ENCODE measurements at regions not wholly inside any gene's neighbourhood (a gene's known extent, or its start where the extent isn't known, plus 50 kb on each side); places are given as distances from the start of the nearest gene placed in this dataset.

GRCh38 chr5:162796507-162796906 is 640.9 kb upstream of the CCNG1 start:
- H3K4me1 ChIP-seq (ENCODE audit: insufficient read depth, low read length) = no peaks in the 10 kb centered on the region
- no peak overlapping the region for H2AFZ ChIP-seq (ENCODE audit: low read depth, low read length)
- no peaks in the 10 kb centered on the region for H3K79me2 ChIP-seq (ENCODE audit: insufficient read depth, low read length)
- no peaks in the 10 kb centered on the region for H3K36me3 ChIP-seq (ENCODE audit: insufficient read depth, low read length)
- H3K4me2 ChIP-seq (ENCODE audit: insufficient read depth, low read length) = no peak overlapping the region
- no peaks in the 10 kb centered on the region for H3K9me3 ChIP-seq (ENCODE audit: insufficient read depth, low read length, severe bottlenecking)
- H3K27me3 ChIP-seq (ENCODE audit: insufficient read depth, low read length, poor library complexity) = no peaks in the 10 kb centered on the region
- H3K4me3 ChIP-seq (ENCODE audit: low read depth in 1 of 2, low read length in 2 of 2) = no peak overlapping the region
- ATAC-seq (ENCODE audit: insufficient read depth, low read depth) = no peak
- no peak overlapping the region for H3K27ac ChIP-seq (ENCODE audit: low read length)
- no peaks in the 10 kb centered on the region for H4K20me1 ChIP-seq (ENCODE audit: insufficient read depth, low read length)
- TF ChIP-seq CTCF (IDR thresholded peaks at IDR 0.05; ENCODE audit: borderline replicate concordance, extremely low read depth, low read length, poor library complexity, severe bottlenecking) (no peak), EZH2 (IDR thresholded peaks at IDR 0.05; ENCODE audit: borderline replicate concordance, low read depth, low read length, severe bottlenecking) (no peak)
- H3K9ac ChIP-seq (ENCODE audit: low read depth, low read length) = no peak overlapping the region
- DNase-seq = no peak

- H3K27me3 ChIP-seq (ENCODE audit: insufficient read depth, low read length, poor library complexity) = no peaks in the 10 kb centered on the region
- no peak overlapping the region for H2AFZ ChIP-seq (ENCODE audit: low read depth, low read length)
- no peaks in the 10 kb centered on the region for H3K79me2 ChIP-seq (ENCODE audit: insufficient read depth, low read length)
- H3K27ac ChIP-seq (ENCODE audit: low read length) = no peak overlapping the region
- H3K4me3 ChIP-seq (ENCODE audit: low read depth in 1 of 2, low read length in 2 of 2) = no peak overlapping the region
- no peaks in the 10 kb centered on the region for H3K9me3 ChIP-seq (ENCODE audit: insufficient read depth, low read length, severe bottlenecking)
- no peak for DNase-seq
- no peaks in the 10 kb centered on the region for H3K4me1 ChIP-seq (ENCODE audit: insufficient read depth, low read length)
- no peak overlapping the region for H3K9ac ChIP-seq (ENCODE audit: low read depth, low read length)
- H3K4me2 ChIP-seq (ENCODE audit: insufficient read depth, low read length) = no peak overlapping the region
- no peak for TF ChIP-seq EZH2 (IDR thresholded peaks at IDR 0.05; ENCODE audit: borderline replicate concordance, low read depth, low read length, severe bottlenecking)
- no peak for TF ChIP-seq CTCF (IDR thresholded peaks at IDR 0.05; ENCODE audit: borderline replicate concordance, extremely low read depth, low read length, poor library complexity, severe bottlenecking)
- no peaks in the 10 kb centered on the region for H4K20me1 ChIP-seq (ENCODE audit: insufficient read depth, low read length)
- H3K36me3 ChIP-seq (ENCODE audit: insufficient read depth, low read length) = no peaks in the 10 kb centered on the region
- ATAC-seq (ENCODE audit: insufficient read depth, low read depth) = no peak
These were observed 637.1 kb upstream of the CCNG1 start for GRCh38 chr5:162800301-162800700.

DNA sequence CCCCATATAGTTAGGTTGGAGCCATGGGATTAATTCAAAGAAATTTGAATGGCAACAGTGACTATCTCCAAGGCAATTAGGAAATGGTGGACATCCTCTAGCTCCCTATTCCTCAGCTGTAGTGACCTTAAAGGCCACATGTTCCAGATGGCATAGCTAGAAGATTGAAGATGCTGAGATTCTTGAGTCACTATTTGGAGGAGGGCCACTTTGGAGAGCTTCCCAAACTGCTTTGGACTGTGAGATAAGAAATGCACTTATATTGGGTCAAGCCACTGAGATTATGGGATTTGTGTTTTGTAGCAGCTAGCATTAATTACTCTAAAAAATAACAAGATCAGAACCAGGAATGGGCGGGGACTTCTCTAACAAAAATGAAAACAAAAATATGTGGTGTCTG is 636.2 kb upstream of the CCNG1 start:
- Histone ChIP-seq H3K27ac (ENCODE audit: low read length) (no peak overlapping the region), H3K4me3 (ENCODE audit: low read depth in 1 of 2, low read length in 2 of 2) (no peak overlapping the region), H3K4me2 (ENCODE audit: insufficient read depth, low read length) (no peak overlapping the region), H3K9me3 (ENCODE audit: insufficient read depth, low read length, severe bottlenecking) (no peaks in the 10 kb centered on the region), H3K79me2 (ENCODE audit: insufficient read depth, low read length) (no peaks in the 10 kb centered on the region), H3K4me1 (ENCODE audit: insufficient read depth, low read length) (no peaks in the 10 kb centered on the region), H4K20me1 (ENCODE audit: insufficient read depth, low read length) (no peaks in the 10 kb centered on the region), H2AFZ (ENCODE audit: low read depth, low read length) (no peak overlapping the region), H3K9ac (ENCODE audit: low read depth, low read length) (no peak overlapping the region), H3K36me3 (ENCODE audit: insufficient read depth, low read length) (no peaks in the 10 kb centered on the region), H3K27me3 (ENCODE audit: insufficient read depth, low read length, poor library complexity) (no peaks in the 10 kb centered on the region)
- TF ChIP-seq CTCF (IDR thresholded peaks at IDR 0.05; ENCODE audit: borderline replicate concordance, extremely low read depth, low read length, poor library complexity, severe bottlenecking) (no peak), EZH2 (IDR thresholded peaks at IDR 0.05; ENCODE audit: borderline replicate concordance, low read depth, low read length, severe bottlenecking) (no peak)
- ATAC-seq (ENCODE audit: insufficient read depth, low read depth) (no peak), DNase-seq (no peak)

GRCh38 chr5:162806195-162806594 is 631.2 kb upstream of the CCNG1 start:
- H3K36me3 ChIP-seq (ENCODE audit: insufficient read depth, low read length) = no peaks in the 10 kb centered on the region
- H3K4me1 ChIP-seq (ENCODE audit: insufficient read depth, low read length) = no peaks in the 10 kb centered on the region
- no peak for ATAC-seq (ENCODE audit: insufficient read depth, low read depth)
- H3K79me2 ChIP-seq (ENCODE audit: insufficient read depth, low read length) = no peaks in the 10 kb centered on the region
- no peak for TF ChIP-seq CTCF (IDR thresholded peaks at IDR 0.05; ENCODE audit: borderline replicate concordance, extremely low read depth, low read length, poor library complexity, severe bottlenecking)
- H3K9ac ChIP-seq (ENCODE audit: low read depth, low read length) = no peak overlapping the region
- no peak overlapping the region for H3K4me2 ChIP-seq (ENCODE audit: insufficient read depth, low read length)
- H3K9me3 ChIP-seq (ENCODE audit: insufficient read depth, low read length, severe bottlenecking) = no peaks in the 10 kb centered on the region
- no peak for DNase-seq
- no peak overlapping the region for H2AFZ ChIP-seq (ENCODE audit: low read depth, low read length)
- H3K27me3 ChIP-seq (ENCODE audit: insufficient read depth, low read length, poor library complexity) = no peaks in the 10 kb centered on the region
- no peaks in the 10 kb centered on the region for H4K20me1 ChIP-seq (ENCODE audit: insufficient read depth, low read length)
- H3K4me3 ChIP-seq (ENCODE audit: low read depth in 1 of 2, low read length in 2 of 2) = no peak overlapping the region
- H3K27ac ChIP-seq (ENCODE audit: low read length) = no peak overlapping the region

Data from DND-41 (cell line).